Cerebellar nuclear complex (tissue), 1 donor: ENCODE measurements at regions not wholly inside any gene's neighbourhood (a gene's known extent, or its start where the extent isn't known, plus 50 kb on each side); places are given as distances from the start of the nearest gene placed in this dataset.
"Not testable (repeated sequence)": the region's sequence is repeated elsewhere in the genome, so short reads cannot be mapped to it uniquely, and the experiment has no call there.

Experiments
- DNase-seq, 2 experiments: peaks; one replicate each; lab custom pipeline; 2025; lab: John Stamatoyannopoulos, UW

DNA sequence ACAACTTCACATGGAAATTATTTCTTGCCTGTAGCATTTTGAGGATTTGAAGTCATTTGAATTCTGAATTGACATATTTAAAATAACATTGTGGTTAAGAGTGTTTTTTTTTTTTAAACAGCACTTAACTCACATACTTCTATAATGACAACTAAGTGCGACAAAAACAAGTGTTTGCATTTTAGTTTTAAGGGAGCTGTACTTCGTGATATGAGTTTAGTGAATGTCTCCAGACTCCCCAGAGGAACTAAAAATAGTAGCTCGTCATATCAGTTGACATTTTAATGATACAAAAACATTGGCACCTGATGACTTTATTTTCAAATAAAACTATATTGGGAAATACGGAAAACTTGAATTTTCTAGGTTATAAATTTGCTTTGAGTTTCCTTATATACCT lies 389.6 kb upstream of the MON1B start:
- no peak for DNase-seq

DNA sequence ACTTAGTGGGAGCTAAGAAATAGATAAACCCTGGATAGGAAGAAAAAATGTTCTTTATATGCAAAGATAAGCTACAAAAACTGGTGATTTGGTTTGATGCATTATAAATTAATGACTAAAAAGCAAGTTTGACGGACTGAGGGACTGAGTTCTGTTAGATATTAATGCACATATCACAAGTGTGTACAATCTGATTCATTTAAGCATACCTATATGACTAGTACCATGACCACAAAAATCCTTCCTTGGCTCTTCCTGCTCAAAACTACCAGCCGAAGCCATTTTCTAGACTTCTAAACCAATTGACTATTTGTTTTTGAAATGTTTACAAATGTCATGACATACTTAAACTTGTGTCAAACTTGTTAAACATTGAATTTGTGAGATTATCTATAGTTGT lies 374.5 kb upstream of the MON1B start:
- no peak for DNase-seq

DNA sequence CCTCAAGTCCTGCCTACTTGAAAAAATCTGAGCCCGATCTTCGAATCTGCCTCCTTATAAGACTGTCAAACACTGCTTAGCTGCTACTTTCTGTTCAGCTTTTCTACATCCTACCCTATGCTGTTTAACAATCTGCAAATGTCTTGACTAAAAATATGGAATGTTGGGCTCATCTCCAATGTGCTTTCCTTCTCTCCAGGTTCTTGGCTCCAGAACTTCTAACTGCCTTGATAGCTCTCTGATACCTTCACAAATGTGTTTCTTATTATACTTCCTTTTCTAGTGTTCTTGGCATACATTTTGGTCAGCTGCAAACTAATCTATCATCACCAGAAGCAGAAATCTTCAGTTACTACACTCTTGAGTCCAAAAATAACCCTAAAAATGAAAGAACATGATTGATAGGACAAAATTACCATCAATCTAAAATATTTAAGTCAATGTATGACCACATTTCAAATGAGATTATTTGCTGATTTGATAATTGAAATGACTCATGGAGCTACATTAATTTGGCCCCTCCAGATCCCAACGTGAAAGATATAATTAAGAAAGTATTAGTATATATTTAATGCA lies 372.3 kb upstream of the MON1B start:
- DNase-seq, result no peak

DNA sequence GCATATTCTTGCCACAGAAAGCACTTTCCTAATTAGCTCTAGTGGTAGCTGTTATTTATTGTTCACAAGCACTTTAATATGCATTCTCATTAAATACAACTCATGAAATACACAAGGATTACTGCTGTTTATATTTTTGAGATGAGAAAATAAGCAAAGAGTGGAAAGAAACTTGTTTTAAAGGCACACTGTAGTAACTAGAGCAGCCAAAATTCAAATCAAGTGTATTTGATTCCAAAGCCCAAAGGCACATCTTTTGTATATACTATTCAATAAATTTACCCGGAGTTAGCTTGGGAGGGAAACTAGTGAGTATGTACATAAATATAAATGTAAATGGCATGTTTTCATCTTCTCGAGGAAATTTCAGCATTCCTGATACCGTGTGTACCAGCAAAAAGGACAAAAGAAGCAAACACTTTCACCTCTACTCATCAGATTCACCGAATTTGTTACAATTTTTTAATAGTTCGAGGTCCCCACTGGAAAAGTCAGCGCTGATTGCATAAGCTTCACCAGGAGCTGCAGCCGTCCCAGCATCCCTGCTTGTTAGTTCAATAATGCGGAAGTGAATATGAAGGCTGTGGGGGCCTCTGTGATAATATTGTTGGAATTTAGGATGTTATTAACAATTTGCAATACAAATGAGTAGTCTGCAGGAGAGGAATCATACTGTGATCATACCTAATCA lies 371.6 kb upstream of the MON1B start:
- DNase-seq, result no peak

DNA sequence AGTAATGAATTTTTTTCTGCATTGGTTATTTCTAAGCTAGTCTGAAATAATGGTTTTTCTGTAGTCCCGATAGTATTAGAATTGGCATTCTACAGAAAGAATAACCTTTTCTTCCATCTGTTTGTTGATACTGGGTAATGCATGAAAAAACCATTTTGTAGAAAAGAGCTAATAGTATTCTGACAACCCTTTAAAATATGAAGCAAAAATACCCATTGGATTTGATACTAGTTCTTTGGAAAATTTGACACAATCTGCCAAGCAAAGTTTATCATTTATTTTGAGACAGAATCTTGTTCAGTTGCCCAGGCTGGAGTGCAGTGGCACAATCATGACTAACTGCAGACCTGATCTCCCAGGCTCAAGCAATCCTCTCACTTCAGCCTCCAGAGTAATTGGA lies 366.8 kb upstream of the MON1B start:
- no peak for DNase-seq

DNA sequence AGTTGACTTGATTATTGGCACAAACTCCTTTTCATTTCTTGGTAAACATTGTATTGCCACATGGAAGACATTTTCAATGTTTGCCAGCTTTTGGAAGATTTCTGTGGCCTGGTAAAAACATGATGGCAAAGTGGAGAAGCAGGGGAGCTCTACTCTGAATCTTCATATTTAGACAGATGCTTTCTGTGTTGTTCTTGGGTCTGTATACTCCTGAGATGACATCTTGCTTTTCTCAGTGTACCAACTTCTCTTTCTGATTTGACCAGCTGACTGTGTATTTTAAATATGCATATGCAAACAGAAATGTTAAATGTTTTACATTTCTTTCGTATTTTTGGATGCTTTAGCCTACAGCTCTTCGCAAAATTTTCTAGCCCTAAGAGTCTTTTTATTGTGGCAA lies 366.2 kb upstream of the MON1B start:
- no peak for DNase-seq

DNA sequence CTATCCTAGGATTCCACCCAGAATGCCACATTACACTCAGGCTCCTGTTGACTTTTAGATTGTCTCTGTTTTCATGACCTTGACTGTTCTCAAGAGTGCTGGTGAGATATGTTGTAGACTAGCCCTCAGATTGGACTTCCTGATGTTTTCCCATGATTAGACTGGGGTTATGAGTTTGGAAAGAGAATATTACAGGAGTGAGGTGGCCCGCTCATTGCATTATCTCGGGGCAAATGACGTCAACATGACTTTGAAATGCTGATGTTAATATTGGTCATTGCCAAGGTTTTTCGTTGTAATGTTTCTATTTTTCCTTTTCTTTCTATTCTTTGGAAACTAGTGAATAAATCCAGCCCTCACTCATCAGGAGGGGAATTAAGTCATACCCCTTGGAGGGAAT lies 355.7 kb upstream of the MON1B start:
- no peak for DNase-seq

DNA sequence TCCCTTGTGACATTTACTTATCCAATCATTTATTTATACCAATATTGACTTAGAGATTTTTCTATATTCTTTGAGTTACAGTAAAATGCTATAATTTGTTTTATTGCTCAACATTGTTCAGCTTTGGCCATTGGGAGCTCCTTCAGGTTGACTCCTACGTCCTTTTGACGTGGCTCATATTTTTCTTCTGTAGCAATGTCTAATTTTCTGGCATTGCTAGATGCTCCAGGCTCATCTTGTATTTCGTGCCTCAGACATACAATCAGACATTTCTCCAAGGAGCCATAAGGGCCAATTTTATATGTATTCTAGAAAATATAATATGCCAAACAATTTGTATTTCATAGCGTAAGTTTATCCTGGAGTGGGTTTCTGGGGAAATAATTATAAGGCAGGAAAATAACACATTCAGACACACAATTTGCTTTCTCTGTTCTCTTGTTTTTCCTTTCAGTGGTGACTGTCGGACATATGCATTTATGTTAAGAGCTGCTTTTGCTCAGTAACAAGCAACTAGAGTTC lies 355.1 kb upstream of the MON1B start:
- DNase-seq, result no peak

DNA sequence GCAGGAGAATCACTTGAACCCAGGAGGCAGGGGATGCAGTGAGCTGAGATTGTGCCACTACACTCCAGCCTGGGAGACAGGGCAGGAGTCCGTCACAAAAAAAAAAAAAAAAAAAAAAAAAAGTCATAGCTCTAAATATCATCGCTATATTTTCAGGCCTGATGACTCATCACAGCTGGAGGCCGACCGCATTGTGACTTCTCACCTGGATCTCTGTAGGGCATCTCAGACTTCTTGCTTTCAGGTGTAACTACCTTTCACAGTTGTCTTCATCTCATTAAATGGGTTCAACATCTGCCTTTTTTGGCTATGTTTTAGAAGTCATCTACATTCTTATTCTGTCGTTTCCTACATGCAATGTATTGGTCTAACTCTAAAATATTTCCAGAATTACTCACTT lies 353.1 kb upstream of the MON1B start:
- no peak for DNase-seq

DNA sequence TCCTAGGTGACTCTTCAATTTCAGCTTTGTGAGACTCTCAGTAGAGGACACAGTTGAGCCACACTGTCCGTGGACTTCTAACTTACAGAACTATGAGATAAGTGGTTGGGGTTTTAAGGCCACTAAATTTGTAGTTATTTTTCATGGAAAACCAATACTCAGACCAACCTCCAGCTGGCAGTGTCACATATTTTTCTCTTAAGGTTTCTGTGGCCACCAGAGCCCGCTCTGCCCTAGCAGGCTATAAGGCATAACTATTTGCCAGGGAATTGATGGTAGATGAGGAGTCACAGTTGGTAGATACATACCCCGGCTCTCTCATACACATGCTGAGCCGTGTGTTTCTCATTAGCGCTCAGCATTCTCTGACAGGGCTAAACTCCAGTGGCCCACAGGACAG lies 336.8 kb upstream of the MON1B start:
- no peak for DNase-seq

DNA sequence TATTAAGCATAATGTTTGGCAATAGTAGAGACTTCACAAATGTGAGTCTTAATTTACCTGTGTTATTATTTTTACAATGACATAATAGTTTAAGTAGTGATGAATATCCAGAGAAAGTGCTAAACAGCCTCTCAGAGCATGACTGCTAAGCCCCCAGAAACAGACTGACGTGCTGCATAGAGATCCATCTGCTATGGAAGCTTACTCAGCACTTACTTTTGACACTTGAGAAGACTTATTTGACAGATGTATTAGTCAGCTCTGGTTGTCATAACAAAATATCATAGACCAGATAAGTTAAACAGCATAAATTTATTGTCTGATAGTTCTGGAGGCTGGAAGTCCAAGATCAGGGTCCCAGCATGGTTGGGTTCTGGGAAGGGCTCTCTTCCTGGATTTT lies 334.9 kb upstream of the MON1B start:
- DNase-seq, result no peak

DNA sequence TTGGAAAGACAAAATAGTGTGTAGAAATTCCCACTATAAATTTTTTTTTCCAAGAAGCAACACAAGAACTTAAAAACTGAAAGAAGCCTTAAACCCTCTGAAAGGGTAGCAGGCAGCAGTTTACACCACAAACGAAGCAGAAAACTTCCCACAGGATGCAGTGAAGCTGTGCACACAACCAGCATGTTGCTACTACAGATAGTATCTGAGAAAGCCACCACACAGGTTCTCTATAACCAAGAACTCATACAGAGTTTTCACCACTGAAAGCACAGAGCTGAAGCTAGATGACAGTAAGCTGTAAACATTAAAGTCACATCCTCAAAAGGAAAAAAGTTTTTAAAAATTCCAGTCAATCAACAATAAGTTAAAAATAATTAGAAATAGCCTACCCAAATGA lies 333.6 kb upstream of the MON1B start:
- no peak for DNase-seq

DNA sequence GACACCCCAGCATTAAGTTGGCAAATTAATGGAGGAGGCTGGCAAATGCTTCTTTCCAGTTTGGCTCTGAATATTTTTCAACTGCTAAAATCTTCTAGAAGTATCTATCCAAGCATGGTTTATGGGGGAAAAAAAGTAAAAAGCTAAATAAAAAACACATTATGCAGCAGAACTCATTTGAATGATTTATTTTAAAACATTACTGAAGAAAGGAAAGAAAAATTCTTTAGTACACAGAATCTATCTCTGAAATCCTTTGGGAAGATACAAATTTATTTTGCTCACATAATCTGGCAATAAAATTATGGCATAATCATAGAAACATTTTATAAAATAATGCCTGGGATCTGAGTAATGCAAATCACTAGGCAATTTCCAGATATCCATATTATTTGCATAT lies 328.1 kb upstream of the MON1B start:
- DNase-seq, result no peak

DNA sequence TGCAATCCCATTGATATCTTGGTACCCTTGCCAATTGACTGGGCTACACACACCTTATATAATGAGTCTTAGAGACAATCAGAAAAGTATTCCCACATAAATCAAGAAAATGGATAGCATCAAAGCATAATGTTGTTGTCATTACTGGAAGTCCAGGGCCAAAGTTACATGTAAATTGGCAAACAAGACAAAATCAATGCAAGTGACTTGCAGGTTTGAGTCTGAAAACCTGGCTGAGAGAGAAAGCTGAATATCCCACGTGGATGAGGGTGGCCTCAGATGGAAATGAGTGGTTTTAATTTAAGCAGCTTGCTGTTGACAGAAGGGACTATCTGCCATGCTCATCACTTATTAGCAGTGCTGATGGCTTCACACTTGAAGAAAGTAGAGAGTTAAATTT lies 324.0 kb upstream of the MON1B start:
- no peak for DNase-seq

DNA sequence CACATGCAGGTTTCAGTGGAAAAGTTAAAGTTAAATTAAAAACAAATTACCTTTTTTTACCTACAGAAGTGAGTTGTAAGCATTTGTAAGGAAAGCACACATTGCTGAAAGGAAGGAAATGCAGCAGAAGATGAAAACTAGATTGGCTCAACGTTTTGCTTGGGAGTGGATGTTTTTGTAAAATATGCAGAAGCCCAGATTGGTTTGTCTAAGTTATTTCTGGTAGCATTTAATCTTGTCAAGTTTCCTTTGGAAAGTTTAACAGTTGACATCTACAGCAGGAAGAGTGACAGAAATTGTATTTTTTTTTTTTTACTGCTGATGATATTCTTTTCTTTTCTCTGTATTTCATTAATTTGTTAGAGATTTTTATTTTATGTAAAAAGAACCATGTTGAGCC lies 315.1 kb upstream of the MON1B start:
- DNase-seq, result no peak

DNA sequence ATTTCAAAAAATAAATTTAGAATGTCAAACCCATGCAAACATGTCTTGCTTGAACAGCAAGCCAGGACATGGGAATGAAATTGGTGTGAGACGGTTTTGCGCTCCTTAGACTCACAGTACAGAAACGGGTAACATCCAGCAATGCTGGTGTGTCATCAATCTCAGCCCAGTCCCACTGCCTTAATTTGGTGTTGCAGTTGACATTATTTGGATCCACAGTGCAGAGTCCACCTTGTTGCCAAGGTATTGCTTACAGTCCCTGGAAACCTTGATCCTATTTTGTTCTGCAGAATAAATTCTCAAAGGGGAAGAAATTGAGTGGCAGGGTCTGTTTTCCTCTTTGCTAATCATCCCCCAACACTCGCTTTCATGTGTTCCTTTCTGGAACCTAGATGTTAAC lies 311.6 kb upstream of the MON1B start:
- no peak for DNase-seq

DNA sequence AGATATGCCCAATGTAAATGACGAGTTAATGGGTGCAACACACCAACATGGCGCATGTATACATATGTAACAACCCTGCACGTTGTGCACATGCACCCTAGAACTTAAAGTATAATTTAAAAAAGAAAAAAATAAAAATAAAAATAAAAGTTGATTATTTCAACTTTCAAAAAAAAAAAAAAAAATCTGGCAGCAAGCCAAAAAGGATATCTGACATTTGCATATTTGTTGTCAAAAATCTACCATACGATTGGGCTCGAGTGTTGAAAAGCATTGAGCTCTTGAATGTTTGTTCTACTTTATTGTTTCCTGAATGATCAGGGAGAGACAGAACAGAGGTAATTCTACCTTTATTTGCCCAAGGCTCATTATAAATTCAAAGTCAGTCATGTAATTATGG lies 310.5 kb upstream of the MON1B start:
- not testable (repeated sequence) for DNase-seq

DNA sequence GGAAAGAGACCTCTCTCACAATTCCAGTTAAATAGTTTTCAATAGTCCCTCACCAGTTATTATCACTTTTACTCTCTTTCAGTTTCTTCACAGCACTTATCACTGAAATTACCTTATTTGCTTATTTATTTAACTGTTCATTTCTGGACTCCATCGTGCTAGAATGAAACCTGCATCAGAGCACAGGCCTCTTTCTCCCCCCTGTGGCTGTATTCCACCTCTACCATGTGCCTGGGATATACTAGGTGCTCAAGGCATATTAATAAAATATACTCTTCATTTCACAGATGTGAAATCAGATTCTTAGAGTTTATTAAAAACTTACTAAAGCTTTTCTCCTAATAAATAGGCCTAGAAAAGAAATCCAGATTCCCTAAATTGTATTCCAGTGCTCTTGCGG lies 308.9 kb upstream of the MON1B start:
- DNase-seq, result no peak

DNA sequence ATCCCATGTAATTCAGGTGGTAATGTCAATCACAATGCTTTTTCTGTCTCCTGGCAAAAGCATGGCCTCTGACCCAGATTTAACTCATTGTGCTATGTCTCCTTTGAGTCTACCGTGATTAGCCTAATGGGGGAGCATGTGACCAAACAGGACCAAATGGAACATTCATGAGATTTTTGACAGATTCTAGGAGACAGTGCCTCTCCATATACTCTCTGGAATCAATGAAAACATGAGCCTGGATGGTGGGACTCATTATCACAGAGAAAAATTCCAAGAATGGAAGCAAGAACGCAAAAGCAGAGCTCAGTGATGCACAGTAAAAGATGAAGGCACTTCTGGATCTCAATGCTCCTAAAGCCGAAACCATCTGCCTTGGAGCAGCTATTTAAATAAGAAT lies 307.9 kb upstream of the MON1B start:
- DNase-seq, result no peak

DNA sequence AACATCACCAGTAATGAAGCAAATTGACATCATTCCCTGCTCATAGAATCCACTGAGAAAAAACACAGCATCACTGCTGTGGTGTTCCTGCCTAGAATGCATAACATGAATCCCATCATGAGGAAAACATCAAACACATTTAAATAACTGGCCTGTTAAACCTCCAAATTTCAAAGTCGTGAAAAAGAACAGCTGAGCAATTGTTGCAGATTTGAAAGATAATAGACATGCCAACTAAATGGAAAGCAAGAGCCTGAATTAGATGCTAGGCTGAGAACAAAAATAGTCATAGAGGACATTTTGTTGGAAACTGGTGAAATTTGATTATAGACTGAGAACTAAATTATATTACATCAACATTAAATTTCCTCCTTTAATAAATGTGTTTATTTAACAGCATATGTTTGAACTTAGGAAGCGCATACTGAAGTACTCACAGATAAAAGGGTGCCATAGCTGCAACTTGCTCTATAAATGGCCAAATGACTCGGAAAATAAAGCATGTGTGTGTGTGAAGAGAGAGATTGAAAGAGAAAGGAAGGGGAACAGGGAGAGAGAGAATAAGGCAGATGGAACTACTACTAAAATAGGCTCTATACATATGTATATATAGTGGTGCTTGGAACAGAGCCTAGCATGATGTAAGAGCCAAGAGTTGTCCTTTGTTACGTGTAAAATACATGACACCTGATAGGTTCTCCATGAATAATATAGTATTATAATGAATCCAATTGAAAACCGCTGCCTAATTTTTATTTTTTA lies 305.0 kb upstream of the MON1B start:
- DNase-seq, result no peak

DNA sequence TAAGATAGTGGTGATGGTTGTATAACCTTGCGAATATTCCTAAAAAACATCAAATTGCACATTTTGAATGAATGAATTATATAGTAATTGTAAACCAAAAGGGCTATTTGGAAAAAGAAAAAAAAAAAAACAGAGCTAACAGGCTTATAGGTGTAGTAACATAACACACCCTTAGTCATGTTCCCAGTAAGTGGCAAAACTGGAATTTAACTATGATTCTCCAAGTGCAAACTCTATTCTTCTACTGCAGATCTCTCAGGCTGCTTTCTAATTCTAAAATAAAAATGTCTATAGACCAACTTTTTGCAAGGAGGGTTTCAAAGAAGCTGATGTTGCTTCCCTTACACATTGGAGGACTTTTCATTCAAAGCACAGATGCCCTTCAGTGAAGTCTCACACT lies 293.2 kb upstream of the MON1B start:
- no peak for DNase-seq

DNA sequence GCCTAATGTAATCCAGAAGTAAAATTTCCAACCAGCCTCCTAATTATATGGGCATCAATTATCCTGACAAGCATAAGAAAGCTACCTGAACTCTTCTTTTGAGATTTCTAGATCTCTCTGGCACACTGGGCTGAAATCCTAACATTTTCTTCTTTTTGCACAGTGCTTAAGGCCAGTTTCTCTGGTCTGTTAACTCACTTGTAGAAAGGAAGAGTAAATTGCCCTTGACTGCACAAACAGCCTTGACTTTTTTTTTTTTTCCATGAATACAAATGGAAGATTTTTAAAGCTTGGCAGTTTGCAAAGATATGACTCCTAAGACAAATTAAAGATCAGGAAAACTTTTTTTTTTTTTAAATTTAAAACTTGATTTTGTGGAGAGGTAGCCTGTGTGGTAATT lies 291.2 kb upstream of the MON1B start:
- no peak for DNase-seq
